CD4-positive, alpha-beta T cell treated with Interleukin-15 for 4 hours (primary cell): ENCODE measurements at regions not wholly inside any gene's neighbourhood (a gene's known extent, or its start where the extent isn't known, plus 50 kb on each side); places are given as distances from the start of the nearest gene placed in this dataset.
"Not testable (repeated sequence)": the region's sequence is repeated elsewhere in the genome, so short reads cannot be mapped to it uniquely, and the experiment has no call there.

ENCODE experiments used
- DNase-seq: peaks from one replicate; pipeline ENCODE4 v3.0.0-alpha.2; 2020; ENCODE audit warnings: low spot score

GRCh38 chr2:121818546-121818945 is 63.1 kb downstream of the TSN start:
- no peak for DNase-seq

- DNase-seq, result no peak
Measured at GRCh38 chr2:121819846-121820245, 64.4 kb downstream of the TSN start.

- no peak for DNase-seq
Measured at GRCh38 chr2:121821476-121822158, 66.2 kb downstream of the TSN start.

GRCh38 chr2:121824264-121824663 is 68.8 kb downstream of the TSN start:
- no peak for DNase-seq

GRCh38 chr2:121825003-121825950 is 69.8 kb downstream of the TSN start:
- DNase-seq, result no peak

DNA sequence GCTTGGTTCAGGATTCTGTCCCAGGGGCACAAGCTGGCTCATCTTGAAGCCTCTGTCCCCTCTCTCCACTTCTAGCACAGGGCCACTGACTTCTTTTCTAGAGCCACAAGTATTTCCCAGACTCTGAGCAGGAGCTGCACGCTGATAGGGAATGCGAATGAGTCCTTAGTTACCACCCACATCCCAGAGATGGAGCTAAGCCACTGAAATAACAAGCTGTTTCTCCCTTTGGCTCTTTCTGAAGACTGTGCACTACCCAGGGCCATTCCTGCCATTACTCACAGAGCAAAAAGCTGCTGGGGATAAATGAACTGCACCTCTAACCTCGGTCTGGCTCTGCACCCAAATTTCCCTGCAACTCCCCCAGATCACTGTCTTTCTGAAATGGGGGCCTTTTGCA is 70.6 kb downstream of the TSN start:
- DNase-seq, result no peak

DNA sequence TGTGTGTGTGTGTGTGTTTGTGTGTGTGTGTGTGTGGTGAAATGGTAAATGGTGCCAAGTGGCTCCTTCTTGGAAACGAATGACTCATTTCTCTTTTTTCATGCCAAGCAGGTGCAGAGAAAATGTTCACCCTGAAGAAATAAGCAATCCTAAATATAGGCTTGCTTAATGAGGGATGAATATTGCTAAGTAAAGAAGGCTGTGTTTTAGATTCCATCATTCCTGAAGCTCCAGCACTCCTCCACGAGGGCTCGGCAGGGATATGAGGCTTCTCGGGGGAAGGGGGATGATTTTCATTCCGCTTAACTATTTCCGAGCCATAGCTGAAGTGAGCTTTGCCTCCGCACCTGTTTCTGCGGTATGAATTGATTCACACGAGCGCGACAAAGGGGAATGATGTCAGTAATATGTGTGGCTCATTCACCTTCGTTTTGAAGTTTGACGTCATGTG is 72.9 kb downstream of the TSN start:
- no peak for DNase-seq

- no peak for DNase-seq
Measured at GRCh38 chr2:121830809-121831208, 75.4 kb downstream of the TSN start.

- no peak for DNase-seq
Measured at GRCh38 chr2:121831841-121832240, 76.4 kb downstream of the TSN start.

DNA sequence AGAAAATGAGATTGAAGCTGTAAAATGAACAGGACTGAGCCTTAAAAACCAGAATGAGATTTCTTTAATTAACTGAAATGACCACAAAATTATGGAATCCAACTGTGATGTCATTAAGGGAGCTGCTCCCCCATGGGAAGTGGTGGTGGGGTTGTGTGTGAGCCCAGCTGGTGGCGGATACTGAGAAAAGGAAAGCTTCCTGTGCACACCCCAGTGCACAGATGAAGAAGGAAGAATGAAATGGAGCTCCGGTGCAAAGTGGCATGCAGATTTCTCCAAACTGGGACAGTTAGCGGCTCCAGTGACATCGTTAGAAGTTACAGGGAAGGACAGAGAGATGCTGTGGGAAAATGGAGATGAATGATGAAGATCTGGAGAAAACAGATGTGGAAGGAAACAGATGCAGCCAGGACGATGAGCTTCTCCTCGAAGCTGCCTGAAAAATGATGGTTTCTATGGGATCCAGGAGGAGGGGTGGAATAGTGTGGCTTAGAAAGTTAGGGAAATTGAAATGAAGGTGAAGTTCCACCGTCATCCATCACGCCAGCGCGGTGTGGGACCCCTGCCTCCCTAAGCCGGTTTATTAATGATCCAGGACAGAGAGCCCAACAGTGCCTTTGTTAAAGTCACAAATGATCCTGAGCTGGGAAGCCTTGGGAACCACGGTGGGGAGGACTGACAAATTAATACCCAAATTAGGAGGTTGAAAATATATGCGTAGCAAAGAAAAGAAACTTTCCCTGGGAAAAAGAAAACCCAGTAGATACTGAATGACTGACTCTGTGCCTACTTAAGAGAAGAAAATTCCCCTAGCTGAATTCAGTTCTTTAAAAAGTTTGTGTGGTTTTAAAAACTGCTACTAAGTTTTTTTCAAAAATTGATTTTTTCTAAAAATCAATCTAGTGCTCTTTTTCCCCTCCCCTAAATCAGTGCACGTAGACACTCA is 77.2 kb downstream of the TSN start:
- no peak for DNase-seq

DNA sequence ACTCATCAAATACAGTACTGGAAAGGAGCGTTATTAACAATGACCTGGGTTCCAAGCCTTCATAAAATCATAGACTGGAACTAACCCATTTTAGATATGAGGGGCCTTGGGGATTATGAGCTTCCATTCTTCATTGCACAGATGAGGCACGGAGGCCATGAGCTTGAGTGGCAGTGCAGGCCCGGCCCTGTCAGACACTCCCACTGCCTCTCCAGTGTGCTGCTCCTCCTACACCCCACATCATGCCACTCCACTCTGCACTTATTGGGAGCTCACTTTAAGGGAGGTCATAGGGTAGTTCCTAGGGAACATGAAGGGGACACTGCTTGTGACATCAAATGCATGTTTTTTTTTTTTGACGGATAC is 77.9 kb downstream of the TSN start:
- DNase-seq, result no peak

DNA sequence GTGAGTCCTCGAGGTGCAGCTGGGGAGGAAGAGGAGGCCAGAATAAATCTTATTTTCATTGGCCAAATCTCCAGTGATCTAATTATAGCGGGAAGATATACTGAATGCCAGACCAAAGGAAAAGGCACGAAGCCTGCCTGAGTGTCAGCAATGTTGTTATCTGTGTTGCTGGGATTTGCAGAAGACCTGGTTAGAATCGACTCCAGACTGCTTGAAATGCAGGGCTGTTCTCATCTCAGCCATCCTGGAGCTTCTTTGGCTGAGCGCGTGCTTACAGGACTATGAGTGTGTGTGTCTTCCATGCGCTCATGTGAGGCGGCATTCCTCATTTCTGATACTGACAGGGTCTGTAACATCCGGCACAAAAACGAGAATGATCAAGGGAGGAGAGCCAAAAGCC is 81.2 kb downstream of the TSN start:
- DNase-seq, result no peak

GRCh38 chr2:121837591-121837990 is 82.1 kb downstream of the TSN start:
- DNase-seq, result no peak

- no peak for DNase-seq
Measured at GRCh38 chr2:121838551-121838950, 83.1 kb downstream of the TSN start.

DNA sequence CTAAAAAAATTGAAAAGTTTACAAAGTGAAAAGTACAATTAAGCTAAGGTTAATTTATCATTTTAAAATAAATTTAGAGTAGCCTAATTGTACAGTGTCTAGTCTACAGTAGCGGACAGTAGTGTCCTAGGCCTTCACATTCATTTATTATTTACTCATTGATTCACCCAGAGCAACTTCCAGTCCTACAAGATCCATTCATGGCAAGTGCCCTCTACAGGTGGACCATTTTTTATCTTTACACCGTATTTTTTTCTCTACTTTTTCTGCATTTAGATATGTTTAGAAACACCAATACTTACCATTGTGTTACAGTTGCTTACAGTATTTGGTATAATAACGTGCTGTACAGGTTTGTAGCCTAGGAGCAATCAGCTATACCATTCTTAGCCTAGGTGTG is 84.1 kb downstream of the TSN start:
- DNase-seq, result no peak

DNA sequence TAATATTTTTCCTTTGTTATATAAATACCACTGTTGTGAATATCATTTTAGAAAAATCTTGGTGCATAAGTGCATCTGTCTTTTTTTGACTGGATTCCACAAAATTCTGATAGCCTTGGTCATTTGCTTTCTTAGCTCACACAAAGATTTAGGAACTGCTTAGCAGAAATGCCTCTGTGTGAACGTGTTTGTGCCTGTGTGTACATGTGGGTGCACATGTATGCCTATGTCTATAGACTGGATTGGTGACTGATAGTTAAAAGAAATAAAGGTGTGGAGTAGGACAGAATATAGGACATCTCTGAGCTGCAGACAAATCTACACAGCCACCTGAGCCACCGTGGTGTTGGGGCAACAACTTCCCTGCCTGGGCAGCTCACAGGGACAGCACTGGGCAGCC is 93.8 kb downstream of the TSN start:
- DNase-seq, result no peak

DNA sequence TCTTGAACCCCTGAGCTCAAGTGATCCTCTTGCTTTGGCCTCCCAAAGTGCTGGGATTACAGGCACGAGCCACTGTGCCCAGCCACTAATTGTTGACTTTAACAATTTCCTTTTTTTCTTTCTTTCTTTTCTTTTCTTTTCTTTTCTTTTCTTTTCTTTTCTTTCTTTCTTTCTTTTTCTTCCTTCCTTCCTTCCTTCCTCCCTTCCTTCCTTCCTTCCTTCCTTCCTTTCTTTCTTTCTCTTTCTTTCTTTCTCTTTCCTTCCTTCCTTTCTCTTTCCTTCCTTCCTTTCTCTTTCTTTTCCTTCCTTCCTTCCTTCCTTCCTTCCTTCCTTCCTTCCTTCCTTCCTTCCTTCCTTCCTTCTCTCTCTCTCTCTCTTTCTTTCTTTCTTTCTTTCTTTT is 97.7 kb downstream of the TSN start:
- not testable (repeated sequence) for DNase-seq

GRCh38 chr2:121855510-121855909 is 100.1 kb downstream of the TSN start:
- DNase-seq, result no peak

GRCh38 chr2:121856360-121856759 is 100.9 kb downstream of the TSN start:
- no peak for DNase-seq

GRCh38 chr2:121858369-121858768 is 102.9 kb downstream of the TSN start:
- DNase-seq, result no peak

GRCh38 chr2:121858847-121859246 is 103.4 kb downstream of the TSN start:
- DNase-seq, result no peak

- DNase-seq, result no peak
Measured at GRCh38 chr2:121860033-121860757, 104.7 kb downstream of the TSN start.
